Cardiac muscle cell (in vitro differentiated cells and primary cell): ENCODE measurements at regions not wholly inside any gene's neighbourhood (a gene's known extent, or its start where the extent isn't known, plus 50 kb on each side); places are given as distances from the start of the nearest gene placed in this dataset.

Source experiments
- DNase-seq, 2 donors: peaks; one replicate each; pipeline versions ENCODE4 v3.0.0 to v3.0.0-alpha.2; 2010 to 2017; ENCODE audit warnings: low read depth in 1 of 2, low spot score in 1 of 2
- H3K27ac ChIP-seq: fragments of 200-600 bp; sonication (generic); 2 replicates; pipeline ENCODE4 v1.5.1; 2016
- H3K27me3 ChIP-seq: fragments of 200-600 bp; sonication (generic); 2 replicates; pipeline ENCODE4 v1.6.0; 2016; ENCODE audit warnings: control low read depth
- H3K36me3 ChIP-seq: fragments of 200-600 bp; sonication (generic); 2 replicates; pipeline ENCODE4 v1.5.1; 2016; ENCODE audit warnings: control low read depth
- H3K4me1 ChIP-seq: fragments of 200-600 bp; sonication (generic); 2 replicates; pipeline ENCODE4 v1.8.1; 2017; ENCODE audit warnings: low read depth, mild to moderate bottlenecking, mixed run types
- H3K4me3 ChIP-seq: fragments of 200-600 bp; sonication (generic); 2 replicates; pipeline ENCODE4 v1.5.1; 2016; ENCODE audit warnings: mild to moderate bottlenecking
- H3K9me3 ChIP-seq: fragments of 200-600 bp; sonication (generic); 2 replicates; pipeline ENCODE4 v1.5.1; 2017; ENCODE audit warnings: low read depth, mild to moderate bottlenecking, control low read depth
- CTCF ChIP-seq: IDR thresholded peaks from 2 replicates; pipeline ENCODE4 v1.5.1; 2012; ENCODE audit warnings: low read depth, mild to moderate bottlenecking, low read length

GRCh38 chr15:35705030-35705883 is 159.3 kb upstream of the DPH6 start:
- Histone ChIP-seq H3K4me3 (no peak overlapping the region), H3K27me3 (no peaks in the 10 kb centered on the region)

GRCh38 chr15:35705884-35706585 is 160.1 kb upstream of the DPH6 start:
- Histone ChIP-seq H3K27ac (peak overlapping the region; percentile 93), H3K4me1 (peaks cover 60% of the 10 kb centered on the region), H3K9me3 (no peaks in the 10 kb centered on the region), H3K36me3 (no peaks in the 10 kb centered on the region), H3K27me3 (no peaks in the 10 kb centered on the region), H3K4me3 (no peak overlapping the region)
- no peak for TF ChIP-seq CTCF
- peak in 1 of 2 donors; percentile 72 for DNase-seq

More at GRCh38 chr15:35705030-35705883, 159.3 kb upstream of the DPH6 start:
- H3K4me1 ChIP-seq = peaks cover 60% of the 10 kb centered on the region
- H3K9me3 ChIP-seq = no peaks in the 10 kb centered on the region
- no peak for TF ChIP-seq CTCF
- DNase-seq = peak in 1 of 2 donors; percentile 47
- no peaks in the 10 kb centered on the region for H3K36me3 ChIP-seq
- peak overlapping the region; percentile 93 for H3K27ac ChIP-seq

GRCh38 chr15:35712956-35713355 is 167.0 kb upstream of the DPH6 start:
- Histone ChIP-seq H3K36me3 (no peaks in the 10 kb centered on the region), H3K27me3 (no peaks in the 10 kb centered on the region), H3K9me3 (no peaks in the 10 kb centered on the region), H3K4me1 (no peaks in the 10 kb centered on the region), H3K4me3 (no peak overlapping the region), H3K27ac (no peak overlapping the region)
- TF ChIP-seq CTCF = no peak
- no peak for DNase-seq

GRCh38 chr15:35713733-35714132 is 167.8 kb upstream of the DPH6 start:
- DNase-seq = peak in 1 of 2 donors; percentile 57
- H3K27me3 ChIP-seq = no peaks in the 10 kb centered on the region
- H3K27ac ChIP-seq = no peak overlapping the region
- TF ChIP-seq CTCF = no peak
- H3K9me3 ChIP-seq = no peaks in the 10 kb centered on the region
- H3K4me3 ChIP-seq = no peak overlapping the region
- no peaks in the 10 kb centered on the region for H3K4me1 ChIP-seq
- no peaks in the 10 kb centered on the region for H3K36me3 ChIP-seq

GRCh38 chr15:35717721-35718120 is 171.8 kb upstream of the DPH6 start:
- no peak for DNase-seq
- Histone ChIP-seq H3K27ac (no peak overlapping the region), H3K4me1 (no peaks in the 10 kb centered on the region), H3K9me3 (no peaks in the 10 kb centered on the region), H3K27me3 (no peaks in the 10 kb centered on the region), H3K36me3 (no peaks in the 10 kb centered on the region), H3K4me3 (no peak overlapping the region)
- no peak for TF ChIP-seq CTCF
